HEK293 (cell line): ENCODE measurements at regions not wholly inside any gene's neighbourhood (a gene's known extent, or its start where the extent isn't known, plus 50 kb on each side); places are given as distances from the start of the nearest gene placed in this dataset.

Source experiments
- CTCF ChIA-PET: fragments of 350-600 bp; formaldehyde crosslinking; extraction: SDS; loops from one replicate; lab custom pipeline; 2021; ENCODE audit warnings: antibody characterized with exemption; lab: Yijun Ruan, JAX
- POLR2A ChIA-PET: fragments of 300-600 bp; formaldehyde crosslinking; extraction: SDS; loops from one replicate; lab custom pipeline; 2020; ENCODE audit warnings: antibody characterized with exemption, inconsistent platforms; lab: Yijun Ruan, JAX
- H3K27ac ChIP-seq: fragments of 200-500 bp; sonication (Bioruptor generic); 2 replicates; pipeline ENCODE4 v1.5.1; 2014; ENCODE audit warnings: low read depth, low read length, control low read depth, inconsistent platforms; ENCODE audit errors: extremely low read depth
- H3K36me3 ChIP-seq, 2 experiments: fragments of 200-500 bp in 1 of 2; sonication (Bioruptor generic) in 1 of 2; 1 replicate in 1 of 2; 2 replicates in 1 of 2; pipeline ENCODE4 v1.5.1; 2014 to 2017; ENCODE audit warnings: inconsistent platforms in 2 of 2, low read length in 2 of 2; ENCODE audit not compliant: control insufficient read depth in 2 of 2, insufficient read depth in 1 of 2
- H3K4me1 ChIP-seq: fragments of 200-500 bp; sonication (Bioruptor generic); 2 replicates; pipeline ENCODE4 v1.5.1; 2014; ENCODE audit warnings: mild to moderate bottlenecking, low read length, inconsistent platforms; ENCODE audit not compliant: control insufficient read depth, insufficient read depth
- H3K4me3 ChIP-seq: 2 replicates; pipeline ENCODE4 v1.5.1; 2011; ENCODE audit warnings: low read depth, mild to moderate bottlenecking, control low read depth, low read length, moderate library complexity
- H3K9me3 ChIP-seq: fragments of 200-500 bp; sonication (Bioruptor generic); 2 replicates; pipeline ENCODE4 v1.5.1; 2014; ENCODE audit warnings: low read depth, low read length, inconsistent platforms; ENCODE audit not compliant: control insufficient read depth, insufficient read depth
- BCL11A ChIP-seq: fragments of 450-650 bp; formaldehyde crosslinking; IDR thresholded peaks from 2 replicates; pipeline ENCODE4 v1.5.1; 2016; ENCODE audit warnings: low read depth, missing biosample characterization, missing genetic modification characterization
- BCL11B ChIP-seq: fragments of 450-650 bp; formaldehyde crosslinking; IDR thresholded peaks from 2 replicates; pipeline ENCODE4 v1.5.1; 2016; ENCODE audit warnings: low read depth, missing biosample characterization, missing genetic modification characterization
- EGR2 ChIP-seq: fragments of 450-650 bp; formaldehyde crosslinking; IDR thresholded peaks from 2 replicates; pipeline ENCODE4 v1.5.1; 2016; ENCODE audit warnings: low read depth, missing biosample characterization, missing genetic modification characterization
- HOXA7 ChIP-seq: sonication (generic); formaldehyde crosslinking; IDR thresholded peaks from 2 replicates; pipeline ENCODE4 v1.8.1; 2022; ENCODE audit warnings: missing genetic modification reagents, borderline replicate concordance
- KLF9 ChIP-seq: fragments of 450-650 bp; formaldehyde crosslinking; IDR thresholded peaks from 2 replicates; pipeline ENCODE4 v1.5.1; 2016; ENCODE audit warnings: missing biosample characterization, missing genetic modification characterization, low read depth
- REPIN1 ChIP-seq: fragments of 450-650 bp; formaldehyde crosslinking; IDR thresholded peaks from 2 replicates; pipeline ENCODE4 v1.5.1; 2017; ENCODE audit warnings: missing biosample characterization, missing genetic modification characterization, low read depth
- SALL2 ChIP-seq: fragments of 450-650 bp; formaldehyde crosslinking; IDR thresholded peaks from 2 replicates; pipeline ENCODE4 v1.5.0; 2017; ENCODE audit warnings: missing biosample characterization, mild to moderate bottlenecking, missing genetic modification characterization, borderline replicate concordance
- SCRT2 ChIP-seq: fragments of 450-650 bp; formaldehyde crosslinking; IDR thresholded peaks from 2 replicates; pipeline ENCODE4 v1.5.1; 2016; ENCODE audit warnings: missing biosample characterization, missing genetic modification characterization
- SETDB1 ChIP-seq: IDR thresholded peaks from one replicate; pipeline ENCODE4 v1.6.1; 2017; ENCODE audit warnings: mild to moderate bottlenecking, low read length, moderate library complexity, mixed read lengths; ENCODE audit not compliant: insufficient read length
- SP7 ChIP-seq: fragments of 450-650 bp; formaldehyde crosslinking; IDR thresholded peaks from 2 replicates; pipeline ENCODE4 v1.5.1; 2016; ENCODE audit warnings: missing biosample characterization, missing genetic modification characterization
- ZBTB7A ChIP-seq: fragments of 450-650 bp; formaldehyde crosslinking; IDR thresholded peaks from 2 replicates; pipeline ENCODE4 v1.5.1; 2016; ENCODE audit warnings: low read depth, missing biosample characterization, missing genetic modification characterization
- ZFHX2 ChIP-seq: fragments of 450-650 bp; formaldehyde crosslinking; conservative IDR thresholded peaks from 2 replicates; pipeline ENCODE4 v1.5.1; 2016; ENCODE audit warnings: missing biosample characterization, missing genetic modification characterization
- ZNF121 ChIP-seq: fragments of 450-650 bp; formaldehyde crosslinking; IDR thresholded peaks from 2 replicates; pipeline ENCODE4 v1.5.1; 2016; ENCODE audit warnings: missing biosample characterization, missing genetic modification characterization
- ZNF16 ChIP-seq: fragments of 450-650 bp; formaldehyde crosslinking; IDR thresholded peaks from 2 replicates; pipeline ENCODE4 v1.5.1; 2016; ENCODE audit warnings: low read depth, missing biosample characterization, missing genetic modification characterization
- ZNF2 ChIP-seq: fragments of 450-650 bp; formaldehyde crosslinking; IDR thresholded peaks from 2 replicates; pipeline ENCODE4 v1.5.1; 2016; ENCODE audit warnings: missing biosample characterization, missing genetic modification characterization
- ZNF223 ChIP-seq: fragments of 450-650 bp; formaldehyde crosslinking; IDR thresholded peaks from 2 replicates; pipeline ENCODE4 v1.5.1; 2016; ENCODE audit warnings: missing biosample characterization, missing genetic modification characterization
- ZNF335 ChIP-seq: fragments of 450-650 bp; formaldehyde crosslinking; conservative IDR thresholded peaks from 2 replicates; pipeline ENCODE4 v1.5.1; 2016; ENCODE audit warnings: missing biosample characterization, missing genetic modification characterization
- ZNF362 ChIP-seq: fragments of 450-650 bp; formaldehyde crosslinking; IDR thresholded peaks from 2 replicates; pipeline ENCODE4 v1.5.1; 2016; ENCODE audit warnings: missing biosample characterization, missing genetic modification characterization
- ZNF391 ChIP-seq: fragments of 450-650 bp; formaldehyde crosslinking; IDR thresholded peaks from 2 replicates; pipeline ENCODE4 v1.5.1; 2016; ENCODE audit warnings: low read depth, missing biosample characterization, missing genetic modification characterization, borderline replicate concordance
- ZNF510 ChIP-seq: fragments of 450-650 bp; formaldehyde crosslinking; IDR thresholded peaks from 2 replicates; pipeline ENCODE4 v1.5.1; 2018; ENCODE audit warnings: mild to moderate bottlenecking, missing genetic modification characterization, missing biosample characterization; ENCODE audit not compliant: insufficient replicate concordance
- ZNF560 ChIP-seq: fragments of 450-650 bp; formaldehyde crosslinking; IDR thresholded peaks from 2 replicates; pipeline ENCODE4 v1.5.1; 2017; ENCODE audit warnings: missing biosample characterization, missing genetic modification characterization, borderline replicate concordance
- ZNF621 ChIP-seq: fragments of 450-650 bp; formaldehyde crosslinking; IDR thresholded peaks from 2 replicates; pipeline ENCODE4 v1.5.1; 2017; ENCODE audit warnings: missing biosample characterization, missing genetic modification characterization
- ZNF658 ChIP-seq: fragments of 450-650 bp; formaldehyde crosslinking; IDR thresholded peaks from 2 replicates; pipeline ENCODE4; 2016; ENCODE audit warnings: missing biosample characterization, missing genetic modification characterization
- ZNF660 ChIP-seq: fragments of 450-650 bp; IDR thresholded peaks from 2 replicates; pipeline ENCODE4 v1.5.1; 2018; ENCODE audit warnings: missing biosample characterization, mild to moderate bottlenecking, missing genetic modification characterization
- ZNF670 ChIP-seq: fragments of 450-650 bp; formaldehyde crosslinking; IDR thresholded peaks from 2 replicates; pipeline ENCODE4 v1.5.1; 2016; ENCODE audit warnings: missing biosample characterization, missing genetic modification characterization, low read depth
- ZNF677 ChIP-seq: fragments of 450-650 bp; IDR thresholded peaks from 2 replicates; pipeline ENCODE4 v1.5.0; 2018; ENCODE audit warnings: missing biosample characterization, mild to moderate bottlenecking, missing genetic modification characterization, moderate library complexity
- ZNF792 ChIP-seq: fragments of 450-650 bp; formaldehyde crosslinking; IDR thresholded peaks from 2 replicates; pipeline ENCODE4 v1.5.1; 2016; ENCODE audit warnings: missing biosample characterization, missing genetic modification characterization
- ZNF837 ChIP-seq: fragments of 450-650 bp; formaldehyde crosslinking; IDR thresholded peaks from 2 replicates; pipeline ENCODE4 v1.5.1; 2016; ENCODE audit warnings: missing biosample characterization, missing genetic modification characterization
- TF ChIP-seq, protein P1 (sequence below): fragments of 450-650 bp; formaldehyde crosslinking; conservative IDR thresholded peaks from 2 replicates; pipeline ENCODE4 v1.5.1; 2016; ENCODE audit warnings: low read depth, missing biosample characterization, missing genetic modification characterization

GRCh38 chr14:45897439-45897838 is 644.4 kb upstream of the MIS18BP1 start:
- ChIA-PET CTCF (no interaction called here), POLR2A (no interaction called here)
- no peak overlapping the region for H3K4me3 ChIP-seq
- TF ChIP-seq SALL2 (tag by site-specific recombination) (no peak), ZBTB7A (no peak), ZNF660 (tag by site-specific recombination) (no peak), SCRT2 (tag by site-specific recombination) (no peak), REPIN1 (tag by site-specific recombination) (no peak), KLF9 (tag by site-specific recombination) (no peak), BCL11A (tag by site-specific recombination) (no peak), ZNF658 (tag by site-specific recombination) (no peak)
- no peaks in the 10 kb centered on the region for H3K9me3 ChIP-seq
- H3K36me3 ChIP-seq, result no peaks in the 10 kb centered on the region
- H3K4me1 ChIP-seq, result no peaks in the 10 kb centered on the region
- no peak overlapping the region for H3K27ac ChIP-seq

- ChIA-PET POLR2A (no interaction called here), CTCF (no interaction called here)
- Histone ChIP-seq H3K4me3 (no peak overlapping the region), H3K4me1 (no peaks in the 10 kb centered on the region), H3K36me3 (no peaks in the 10 kb centered on the region), H3K27ac (no peak overlapping the region), H3K9me3 (no peaks in the 10 kb centered on the region)
- TF ChIP-seq ZBTB7A (no peak), ZNF223 (no peak), ZNF510 (tag by site-specific recombination) (no peak), ZNF837 (no peak), ZNF362 (tag by site-specific recombination) (no peak), SETDB1 (no peak), ZNF621 (tag by site-specific recombination) (no peak), SP7 (tag by site-specific recombination) (no peak), HOXA7 (CRISPR knock-in tag) (no peak)
Observed at GRCh38 chr14:45893127-45893526, 640.1 kb upstream of the MIS18BP1 start.

- no peaks in the 10 kb centered on the region for H3K9me3 ChIP-seq
- H3K36me3 ChIP-seq, result no peaks in the 10 kb centered on the region
- H3K27ac ChIP-seq, result no peak overlapping the region
- CTCF ChIA-PET, result no interaction called here
- POLR2A ChIA-PET, result no interaction called here
- H3K4me1 ChIP-seq, result no peaks in the 10 kb centered on the region
- no peak overlapping the region for H3K4me3 ChIP-seq
- TF ChIP-seq ZNF670 (tag by site-specific recombination) (no peak), ZNF677 (tag by site-specific recombination) (no peak), ZNF560 (no peak), ZFHX2 (peak; percentile 31), ZNF335 (tag by site-specific recombination) (no peak), BCL11B (tag by site-specific recombination) (no peak), ZNF391 (no peak), ZNF2 (tag by site-specific recombination) (no peak), ZNF16 (tag by site-specific recombination) (no peak), ZNF121 (no peak), ZNF792 (tag by site-specific recombination) (no peak), EGR2 (tag by site-specific recombination) (peak; percentile 41; the same call in 1 of the 2 replicates)
- TF ChIP-seq, protein P1, sequence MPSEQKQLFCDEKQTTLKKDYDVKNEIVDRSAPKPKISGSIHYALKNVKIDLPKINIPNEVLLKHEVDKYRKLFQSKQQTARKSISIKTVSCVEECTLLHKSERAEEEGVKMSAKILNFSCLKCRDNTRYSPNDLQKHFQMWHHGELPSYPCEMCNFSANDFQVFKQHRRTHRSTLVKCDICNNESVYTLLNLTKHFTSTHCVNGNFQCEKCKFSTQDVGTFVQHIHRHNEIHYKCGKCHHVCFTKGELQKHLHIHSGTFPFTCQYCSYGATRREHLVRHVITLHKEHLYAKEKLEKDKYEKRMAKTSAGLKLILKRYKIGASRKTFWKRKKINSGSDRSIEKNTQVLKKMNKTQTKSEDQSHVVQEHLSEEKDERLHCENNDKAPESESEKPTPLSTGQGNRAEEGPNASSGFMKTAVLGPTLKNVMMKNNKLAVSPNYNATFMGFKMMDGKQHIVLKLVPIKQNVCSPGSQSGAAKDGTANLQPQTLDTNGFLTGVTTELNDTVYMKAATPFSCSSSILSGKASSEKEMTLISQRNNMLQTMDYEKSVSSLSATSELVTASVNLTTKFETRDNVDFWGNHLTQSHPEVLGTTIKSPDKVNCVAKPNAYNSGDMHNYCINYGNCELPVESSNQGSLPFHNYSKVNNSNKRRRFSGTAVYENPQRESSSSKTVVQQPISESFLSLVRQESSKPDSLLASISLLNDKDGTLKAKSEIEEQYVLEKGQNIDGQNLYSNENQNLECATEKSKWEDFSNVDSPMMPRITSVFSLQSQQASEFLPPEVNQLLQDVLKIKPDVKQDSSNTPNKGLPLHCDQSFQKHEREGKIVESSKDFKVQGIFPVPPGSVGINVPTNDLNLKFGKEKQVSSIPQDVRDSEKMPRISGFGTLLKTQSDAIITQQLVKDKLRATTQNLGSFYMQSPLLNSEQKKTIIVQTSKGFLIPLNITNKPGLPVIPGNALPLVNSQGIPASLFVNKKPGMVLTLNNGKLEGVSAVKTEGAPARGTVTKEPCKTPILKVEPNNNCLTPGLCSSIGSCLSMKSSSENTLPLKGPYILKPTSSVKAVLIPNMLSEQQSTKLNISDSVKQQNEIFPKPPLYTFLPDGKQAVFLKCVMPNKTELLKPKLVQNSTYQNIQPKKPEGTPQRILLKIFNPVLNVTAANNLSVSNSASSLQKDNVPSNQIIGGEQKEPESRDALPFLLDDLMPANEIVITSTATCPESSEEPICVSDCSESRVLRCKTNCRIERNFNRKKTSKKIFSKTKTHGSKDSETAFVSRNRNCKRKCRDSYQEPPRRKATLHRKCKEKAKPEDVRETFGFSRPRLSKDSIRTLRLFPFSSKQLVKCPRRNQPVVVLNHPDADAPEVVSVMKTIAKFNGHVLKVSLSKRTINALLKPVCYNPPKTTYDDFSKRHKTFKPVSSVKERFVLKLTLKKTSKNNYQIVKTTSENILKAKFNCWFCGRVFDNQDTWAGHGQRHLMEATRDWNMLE (tag by site-specific recombination), result no peak
Observed at GRCh38 chr14:45891417-45892080, 638.5 kb upstream of the MIS18BP1 start.
